Vagina (tissue), 2 donors: ENCODE measurements at regions not wholly inside any gene's neighbourhood (a gene's known extent, or its start where the extent isn't known, plus 50 kb on each side); places are given as distances from the start of the nearest gene placed in this dataset.

Experiments used
- DNase-seq, 2 donors: peaks; one replicate each; pipeline ENCODE4 v3.0.0-alpha.2; 2017; ENCODE audit errors: extremely low spot score in 2 of 2
- H3K27ac ChIP-seq: fragments of 200-600 bp; sonication (generic); one replicate; pipeline ENCODE4 v1.5.1; 2019
- H3K27me3 ChIP-seq: fragments of 200-600 bp; sonication (generic); one replicate; pipeline ENCODE4 v1.5.1; 2019
- H3K36me3 ChIP-seq, 2 donors: fragments of 200-600 bp; sonication (generic); one replicate each; pipeline ENCODE4 v1.5.1; 2017 to 2019
- H3K4me1 ChIP-seq: fragments of 200-600 bp; sonication (generic); one replicate; pipeline ENCODE4 v1.5.1; 2019
- H3K4me3 ChIP-seq, 2 donors: fragments of 200-600 bp; sonication (generic); 1 replicate in 1 of 2; 2 replicates in 1 of 2; pipeline ENCODE4 v1.5.1; 2016 to 2019
- H3K9me3 ChIP-seq: fragments of 200-600 bp; sonication (generic); one replicate; pipeline ENCODE4 v1.5.1; 2019
- CTCF ChIP-seq, 3 experiments: fragments of 450-650 bp in 2 of 3; fragments of 200-600 bp in 1 of 3; sonication (generic) in 1 of 3; IDR thresholded peaks; one replicate each; pipeline ENCODE4 v1.5.1; 2017 to 2019; ENCODE audit warnings: antibody characterized with exemption in 3 of 3, mild to moderate bottlenecking in 2 of 3, moderate library complexity in 2 of 3
- POLR2A ChIP-seq, 2 donors: fragments of 450-650 bp; IDR thresholded peaks; one replicate each; pipeline ENCODE4 v1.6.1; 2017; ENCODE audit warnings: antibody characterized with exemption in 2 of 2, mild to moderate bottlenecking in 2 of 2, moderate library complexity in 2 of 2
- POLR2AphosphoS5 ChIP-seq, 2 donors: sonication (generic); formaldehyde crosslinking; IDR thresholded peaks; one replicate each; pipeline ENCODE4 v1.9.0; 2017; ENCODE audit warnings: antibody characterized with exemption in 2 of 2, mild to moderate bottlenecking in 2 of 2, low read depth in 1 of 2; ENCODE audit not compliant: insufficient read depth in 1 of 2
- intact Hi-C: fragments of 100-400 bp; cut with DNase I; formaldehyde crosslinking; loops from one replicate; pipeline ENCODE4 v1.15.1; 2023

DNA sequence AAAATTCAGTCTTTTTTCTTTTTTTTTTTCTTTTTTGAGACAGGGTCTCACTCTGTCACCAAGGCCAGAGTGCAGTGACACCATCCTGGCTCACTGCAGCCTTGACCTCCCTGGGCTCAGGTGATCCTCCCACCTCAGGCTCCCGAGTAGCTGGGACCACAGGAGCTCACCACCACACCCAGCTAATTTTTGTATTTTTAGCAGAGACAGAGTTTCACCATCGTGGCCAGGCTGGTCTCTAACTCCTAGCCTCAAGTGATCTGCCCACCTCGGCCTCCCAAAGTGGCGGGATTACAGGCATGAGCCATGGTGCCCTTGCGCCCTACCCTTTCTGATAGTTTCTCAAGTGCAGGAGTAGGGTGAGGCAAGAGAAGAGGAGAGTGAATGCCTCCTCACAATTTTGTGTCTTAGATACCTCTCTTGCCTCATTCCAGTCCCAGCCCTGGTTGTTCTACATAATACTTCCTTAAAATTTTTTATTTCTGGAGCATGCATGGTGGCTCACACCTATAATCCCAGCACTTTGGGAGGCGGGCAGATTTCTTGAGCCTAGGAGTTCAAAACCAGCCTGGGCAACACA lies 68.2 kb upstream of the CAB39 start:
- no peaks in the 10 kb centered on the region for H3K4me1 ChIP-seq
- H3K27ac ChIP-seq, result no peak overlapping the region
- H3K27me3 ChIP-seq, result no peaks in the 10 kb centered on the region
- TF ChIP-seq POLR2A (IDR thresholded peaks at IDR 0.05) (no peak), CTCF (IDR thresholded peaks at IDR 0.05) (no peak), POLR2AphosphoS5 (IDR thresholded peaks at IDR 0.05; ENCODE audit: insufficient read depth in 1 of 2, low read depth in 1 of 2) (no peak)
- DNase-seq, result no peak
- no peaks in the 10 kb centered on the region for H3K9me3 ChIP-seq
- H3K36me3 ChIP-seq, result no peaks in the 10 kb centered on the region
- intact Hi-C loops, result no loop called here
- no peak overlapping the region for H3K4me3 ChIP-seq

DNA sequence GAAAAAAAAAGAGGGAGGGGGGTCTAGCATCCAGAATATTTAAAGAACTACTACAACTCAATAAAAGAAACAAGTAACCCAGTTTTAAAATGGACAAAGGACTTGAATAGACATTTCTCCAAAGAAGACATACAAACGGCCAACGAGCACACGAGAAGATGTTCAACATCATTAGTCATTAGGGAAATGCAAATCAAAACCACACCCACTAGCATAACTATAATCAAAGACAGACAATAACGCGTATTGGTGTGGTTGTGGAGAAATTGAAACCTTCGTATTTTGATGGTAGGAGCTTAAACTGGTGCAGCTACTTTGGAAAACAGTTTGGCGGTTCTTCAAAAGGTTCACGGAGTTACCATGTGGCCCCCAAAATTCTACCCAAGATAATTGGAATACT lies 64.3 kb upstream of the CAB39 start:
- H3K4me1 ChIP-seq, result no peaks in the 10 kb centered on the region
- DNase-seq, result no peak
- no peak for TF ChIP-seq POLR2A (IDR thresholded peaks at IDR 0.05)
- no peak for TF ChIP-seq POLR2AphosphoS5 (IDR thresholded peaks at IDR 0.05; ENCODE audit: insufficient read depth in 1 of 2, low read depth in 1 of 2)
- TF ChIP-seq CTCF (IDR thresholded peaks at IDR 0.05), result no peak
- no peak overlapping the region for H3K4me3 ChIP-seq
- H3K9me3 ChIP-seq, result no peaks in the 10 kb centered on the region
- H3K27ac ChIP-seq, result no peak overlapping the region
- intact Hi-C loops, result no loop called here
- H3K27me3 ChIP-seq, result no peaks in the 10 kb centered on the region
- no peaks in the 10 kb centered on the region for H3K36me3 ChIP-seq

- no peaks in the 10 kb centered on the region for H3K36me3 ChIP-seq
- H3K27ac ChIP-seq, result no peak overlapping the region
- no peaks in the 10 kb centered on the region for H3K27me3 ChIP-seq
- no peaks in the 10 kb centered on the region for H3K9me3 ChIP-seq
- no peak overlapping the region for H3K4me3 ChIP-seq
- no peak for DNase-seq
- H3K4me1 ChIP-seq, result no peaks in the 10 kb centered on the region
- intact Hi-C loops, result no loop called here
- TF ChIP-seq POLR2AphosphoS5 (IDR thresholded peaks at IDR 0.05; ENCODE audit: insufficient read depth in 1 of 2, low read depth in 1 of 2) (no peak), CTCF (IDR thresholded peaks at IDR 0.05) (no peak), POLR2A (IDR thresholded peaks at IDR 0.05) (no peak)
Observed at GRCh38 chr2:230650585-230651137, 62.0 kb upstream of the CAB39 start.

GRCh38 chr2:230654057-230654456 lies 58.6 kb upstream of the CAB39 start:
- Histone ChIP-seq H3K36me3 (no peaks in the 10 kb centered on the region), H3K4me1 (no peaks in the 10 kb centered on the region), H3K27me3 (no peaks in the 10 kb centered on the region), H3K27ac (no peak overlapping the region), H3K9me3 (no peaks in the 10 kb centered on the region), H3K4me3 (no peak overlapping the region)
- no peak for TF ChIP-seq CTCF (IDR thresholded peaks at IDR 0.05)
- TF ChIP-seq POLR2AphosphoS5 (IDR thresholded peaks at IDR 0.05; ENCODE audit: insufficient read depth in 1 of 2, low read depth in 1 of 2), result no peak
- no peak for TF ChIP-seq POLR2A (IDR thresholded peaks at IDR 0.05)
- intact Hi-C loops, result no loop called here
- DNase-seq, result no peak

- Histone ChIP-seq H3K4me3 (no peak overlapping the region), H3K4me1 (no peaks in the 10 kb centered on the region), H3K27me3 (no peaks in the 10 kb centered on the region), H3K36me3 (no peaks in the 10 kb centered on the region), H3K27ac (no peak overlapping the region), H3K9me3 (no peaks in the 10 kb centered on the region)
- no peak for TF ChIP-seq CTCF (IDR thresholded peaks at IDR 0.05)
- TF ChIP-seq POLR2AphosphoS5 (IDR thresholded peaks at IDR 0.05; ENCODE audit: insufficient read depth in 1 of 2, low read depth in 1 of 2), result no peak
- DNase-seq, result no peak
- intact Hi-C loops, result no loop called here
Observed at GRCh38 chr2:230657462-230657861, 55.2 kb upstream of the CAB39 start.
